Stomach (tissue), 8 donors: ENCODE measurements at regions not wholly inside any gene's neighbourhood (a gene's known extent, or its start where the extent isn't known, plus 50 kb on each side); places are given as distances from the start of the nearest gene placed in this dataset.

Experiments
- DNase-seq, 2 donors: peaks; one replicate each; pipeline versions ENCODE4 v3.0.0 to v3.0.0-alpha.2; 2013 to 2019
- H3K27ac ChIP-seq, 5 donors: fragments of 200-600 bp in 4 of 5; sonication (generic) in 4 of 5; one replicate each; pipeline ENCODE4 v1.5.1; 2013 to 2019; ENCODE audit warnings: mild to moderate bottlenecking in 1 of 5, moderate library complexity in 1 of 5
- H3K27me3 ChIP-seq, 3 donors: fragments of 200-600 bp; sonication (generic); one replicate each; pipeline ENCODE4 v1.5.1; 2017 to 2019; ENCODE audit warnings: mixed run types in 1 of 3
- H3K36me3 ChIP-seq, 4 donors: fragments of 200-600 bp; sonication (generic); 1 replicate in 3 of 4; 2 replicates in 1 of 4; pipeline ENCODE4 v1.5.1; 2016 to 2019
- H3K4me1 ChIP-seq, 4 donors: fragments of 200-600 bp; sonication (generic); one replicate each; pipeline ENCODE4 v1.5.1; 2016 to 2019
- H3K4me3 ChIP-seq, 4 donors: fragments of 200-600 bp; sonication (generic) in 3 of 4; one replicate each; pipeline ENCODE4 v1.5.1; 2016 to 2019; ENCODE audit warnings: mild to moderate bottlenecking in 1 of 4
- H3K9me3 ChIP-seq, 4 donors: fragments of 200-600 bp; sonication (generic); one replicate each; pipeline ENCODE4 v1.5.1; 2016 to 2019
- CTCF ChIP-seq, 7 experiments: fragments of 450-650 bp in 4 of 7; fragments of 200-600 bp in 3 of 7; sonication (generic) in 3 of 7; IDR thresholded peaks; one replicate each; pipeline ENCODE4 v1.5.1; 2016 to 2019; ENCODE audit warnings: antibody characterized with exemption in 7 of 7, control low read depth in 2 of 7, mild to moderate bottlenecking in 1 of 7
- EP300 ChIP-seq: sonication (generic); formaldehyde crosslinking; IDR thresholded peaks from one replicate; pipeline ENCODE4 v1.6.1; 2017; ENCODE audit warnings: antibody characterized with exemption
- POLR2A ChIP-seq, 4 donors: fragments of 450-650 bp; IDR thresholded peaks; one replicate each; pipeline ENCODE4 v1.6.1; 2016; ENCODE audit warnings: antibody characterized with exemption in 4 of 4, control low read depth in 2 of 4, mild to moderate bottlenecking in 1 of 4, moderate library complexity in 1 of 4
- POLR2AphosphoS5 ChIP-seq, 3 donors: sonication (generic); formaldehyde crosslinking; IDR thresholded peaks; one replicate each; pipeline ENCODE4 v1.6.1; 2016; ENCODE audit warnings: antibody characterized with exemption in 3 of 3
- WGBS, 5 donors: extraction: QIAGEN DNeasy Blood & Tissue Kit in 3 of 5; methylation state at CpG; one replicate each; pipeline versions ENCODE4 v1.1.5 to v1.1.7; 2013 to 2018; 5-methylcytosine and 5-hydroxymethylcytosine counted together
- intact Hi-C: fragments of 100-400 bp; cut with DNase I; formaldehyde crosslinking; loops from one replicate; pipeline ENCODE4 v1.15.1; 2023; ENCODE audit warnings: low total_unique reads
- donor health status: healthy with polysubstance abuse.
- donor health status: Bipolar disorder and iron deficiency.
- donor health status: healthy.

- WGBS, 5 donors: 81 to 94% (median 87%) methylated on average over 1 of the region's 1 CpG
- Histone ChIP-seq H3K36me3 (no peaks in the 10 kb centered on the region), H3K27ac (no peak overlapping the region), H3K9me3 (peaks cover 0 to 16% (median 10%) of the 10 kb centered on the region in 4 donors), H3K27me3 (no peaks in the 10 kb centered on the region), H3K4me3 (no peak overlapping the region), H3K4me1 (no peaks in the 10 kb centered on the region)
- TF ChIP-seq CTCF (IDR thresholded peaks at IDR 0.05) (no peak), POLR2AphosphoS5 (IDR thresholded peaks at IDR 0.05) (no peak)
- no peak for DNase-seq
- intact Hi-C loops: no loop called here
Measured at GRCh38 chr3:157746391-157746790, 243.2 kb upstream of the VEPH1 start.

DNA sequence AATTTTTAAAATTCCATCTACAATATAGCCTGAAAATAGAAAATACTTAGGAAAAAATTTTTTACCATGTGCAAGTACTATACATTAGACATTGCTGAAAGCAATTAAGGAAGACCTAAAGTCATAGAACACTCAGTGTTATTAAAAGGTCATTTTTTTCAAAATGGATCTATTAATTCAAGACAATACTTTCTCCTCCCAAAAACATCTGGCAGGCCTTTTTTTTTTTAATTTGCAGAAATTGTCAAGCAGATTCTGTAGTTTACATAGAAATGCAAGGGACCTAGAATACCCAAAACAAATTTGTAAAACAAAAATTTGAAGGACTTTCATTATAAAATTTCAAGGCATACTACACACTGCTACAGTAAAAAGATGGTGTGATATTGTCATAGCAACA is 238.4 kb upstream of the VEPH1 start:
- no peak overlapping the region for H3K27ac ChIP-seq
- intact Hi-C loops: no loop called here
- DNase-seq: no peak
- H3K9me3 ChIP-seq: peaks cover 0 to 16% (median 10%) of the 10 kb centered on the region in 4 donors
- TF ChIP-seq POLR2AphosphoS5 (IDR thresholded peaks at IDR 0.05) (no peak), EP300 (no peak), CTCF (IDR thresholded peaks at IDR 0.05) (no peak), POLR2A (IDR thresholded peaks at IDR 0.05) (no peak)
- H3K36me3 ChIP-seq: no peaks in the 10 kb centered on the region
- H3K27me3 ChIP-seq: no peaks in the 10 kb centered on the region
- no peaks in the 10 kb centered on the region for H3K4me1 ChIP-seq
- no peak overlapping the region for H3K4me3 ChIP-seq

DNA sequence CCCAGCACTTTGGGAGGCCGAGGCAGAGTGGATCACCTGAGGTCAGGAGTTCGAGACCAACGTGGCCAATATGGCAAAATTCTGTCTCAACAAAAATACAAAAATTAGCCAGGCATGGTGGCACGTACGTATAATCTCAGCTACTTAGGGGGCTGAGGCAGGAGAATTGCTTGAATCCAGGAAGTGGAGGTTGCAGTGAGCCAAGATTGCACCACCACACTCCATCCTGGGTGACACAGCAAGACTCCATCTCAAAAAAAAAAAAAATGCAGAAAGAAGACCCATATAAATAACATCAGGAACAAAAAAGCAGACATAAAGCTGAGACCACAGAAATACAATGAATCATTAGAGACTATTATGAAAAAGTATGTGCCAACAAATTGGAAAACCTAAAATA is 235.2 kb upstream of the VEPH1 start:
- H3K9me3 ChIP-seq: peaks cover 0 to 25% (median 4%) of the 10 kb centered on the region in 4 donors
- no peaks in the 10 kb centered on the region for H3K4me1 ChIP-seq
- H3K27me3 ChIP-seq: no peaks in the 10 kb centered on the region
- TF ChIP-seq POLR2A (IDR thresholded peaks at IDR 0.05) (no peak), CTCF (IDR thresholded peaks at IDR 0.05) (no peak), EP300 (no peak), POLR2AphosphoS5 (IDR thresholded peaks at IDR 0.05) (no peak)
- intact Hi-C loops: no loop called here
- H3K4me3 ChIP-seq: no peak overlapping the region
- H3K27ac ChIP-seq: no peak overlapping the region
- H3K36me3 ChIP-seq: no peaks in the 10 kb centered on the region
- WGBS, 5 donors: 77 to 89% (median 78%) methylated on average over 5 of the region's 5 CpGs
- DNase-seq: no peak

DNA sequence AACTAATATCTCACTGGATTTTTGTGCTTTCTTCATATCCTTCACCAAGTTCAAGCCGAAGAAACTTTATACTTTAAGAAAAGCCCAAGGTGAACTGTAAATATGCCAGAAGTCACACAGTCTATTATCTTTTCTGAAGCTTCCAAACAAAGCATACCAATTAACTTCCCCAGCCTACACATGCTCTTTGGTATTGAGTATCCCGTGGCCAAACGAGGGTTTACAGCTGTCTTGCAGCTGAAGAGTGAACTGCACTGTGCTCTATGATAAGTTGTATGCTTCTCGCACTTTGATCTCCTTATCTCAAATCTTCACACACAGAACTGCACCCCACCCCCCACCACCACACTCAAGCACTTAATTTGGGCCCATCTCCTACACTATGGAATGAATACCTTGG is 215.6 kb upstream of the VEPH1 start:
- no peak overlapping the region for H3K27ac ChIP-seq
- no peak for DNase-seq
- intact Hi-C loops: no loop called here
- WGBS, 5 donors: 26 to 36% (median 30%) methylated on average over 4 of the region's 4 CpGs
- H3K4me3 ChIP-seq: no peak overlapping the region
- no peaks in the 10 kb centered on the region for H3K36me3 ChIP-seq
- peaks cover 0 to 9% (median 2%) of the 10 kb centered on the region in 4 donors for H3K9me3 ChIP-seq
- no peak for TF ChIP-seq POLR2AphosphoS5 (IDR thresholded peaks at IDR 0.05)
- TF ChIP-seq CTCF (IDR thresholded peaks at IDR 0.05): no peak
- TF ChIP-seq POLR2A (IDR thresholded peaks at IDR 0.05): no peak
- TF ChIP-seq EP300: no peak
- no peaks in the 10 kb centered on the region for H3K27me3 ChIP-seq
- H3K4me1 ChIP-seq: no peaks in the 10 kb centered on the region

DNA sequence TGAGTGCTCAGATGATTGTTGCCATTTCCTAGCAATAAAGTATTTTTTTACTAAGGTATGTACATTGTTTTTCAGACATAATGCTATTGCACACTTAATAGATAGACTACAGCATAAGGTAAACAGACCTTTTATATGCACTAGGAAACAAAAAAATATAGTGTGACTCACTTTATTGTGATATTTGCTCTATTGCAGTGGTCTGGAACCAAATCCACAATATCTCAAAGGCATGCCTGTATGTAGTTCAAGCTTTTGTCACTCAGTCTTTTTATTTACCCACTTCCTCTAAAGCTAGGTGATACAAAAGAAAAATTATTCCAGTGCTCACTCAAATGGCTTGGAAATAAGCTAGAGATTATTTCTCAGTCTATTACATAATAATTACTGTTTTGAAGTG is 209.9 kb upstream of the VEPH1 start:
- TF ChIP-seq CTCF (IDR thresholded peaks at IDR 0.05): no peak
- no peak for TF ChIP-seq POLR2AphosphoS5 (IDR thresholded peaks at IDR 0.05)
- no peak for DNase-seq
- Histone ChIP-seq H3K4me3 (no peak overlapping the region), H3K36me3 (no peaks in the 10 kb centered on the region), H3K9me3 (peaks cover 0 to 15% (median 4%) of the 10 kb centered on the region in 4 donors), H3K27me3 (no peaks in the 10 kb centered on the region), H3K27ac (no peak overlapping the region), H3K4me1 (no peaks in the 10 kb centered on the region)
- intact Hi-C loops: no loop called here
